A673 (cell line): ENCODE measurements at regions not wholly inside any gene's neighbourhood (a gene's known extent, or its start where the extent isn't known, plus 50 kb on each side); places are given as distances from the start of the nearest gene placed in this dataset.

Source experiments
- CTCF ChIP-seq: fragments of 300-800, 200-600 bp; sonication (generic); conservative IDR thresholded peaks from 2 replicates; pipeline ENCODE4 v1.5.1; 2017; ENCODE audit warnings: low read depth, mild to moderate bottlenecking, antibody characterized with exemption, low read length, moderate library complexity, mixed read lengths
- EZH2 ChIP-seq: fragments of 200-600 bp; sonication (generic); IDR thresholded peaks from 2 replicates; pipeline ENCODE4 v1.6.1; 2017; ENCODE audit warnings: borderline replicate concordance, low read depth, mild to moderate bottlenecking, mixed read lengths, antibody characterized with exemption, low read length; ENCODE audit not compliant: poor library complexity, severe bottlenecking

- TF ChIP-seq CTCF (no peak), EZH2 (no peak)
Measured at GRCh38 chr14:83974647-83975163, 1555.2 kb upstream of the FLRT2 start.
